ENCODE measurements at regions not wholly inside any gene's neighbourhood (a gene's known extent, or its start where the extent isn't known, plus 50 kb on each side); places are given as distances from the start of the nearest gene placed in this dataset.

DNA sequence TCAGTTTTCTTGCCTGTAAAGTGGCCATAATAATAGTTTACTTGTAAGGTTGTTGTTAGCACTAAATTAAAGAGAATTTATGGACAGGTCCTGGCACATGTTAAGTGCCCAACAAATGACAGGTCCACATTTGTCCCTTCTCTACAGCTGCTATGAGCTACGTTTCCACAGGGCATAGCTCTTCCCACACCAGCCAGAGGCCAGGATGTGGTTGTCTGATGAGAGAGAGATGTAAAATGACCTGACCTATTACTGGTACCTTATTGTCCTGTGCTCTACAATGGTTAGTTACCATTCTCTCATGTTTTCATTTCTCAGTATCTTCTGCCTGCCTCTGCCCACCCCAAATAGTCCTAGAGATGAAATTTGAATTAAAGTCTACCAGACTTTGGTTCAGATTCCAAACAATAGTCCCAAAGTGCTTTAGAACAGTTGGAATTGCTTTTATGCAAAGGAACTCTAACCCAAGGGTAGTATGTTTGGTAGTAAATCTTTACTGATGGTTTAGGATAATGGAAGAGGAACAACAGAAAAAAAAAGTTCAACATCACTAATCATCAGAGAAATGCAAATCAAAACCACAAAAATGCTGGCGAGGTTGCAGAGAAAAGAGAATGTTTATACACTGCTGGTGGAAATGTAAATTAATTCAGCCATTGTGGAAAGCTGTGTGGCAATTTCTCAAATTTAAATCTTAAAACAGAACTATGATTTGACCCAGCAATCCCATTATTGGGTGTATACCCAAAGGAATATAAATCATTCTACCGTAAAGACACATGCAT, 57.1 kb upstream of the ANKFN1 start:
- TF ChIP-seq, protein P1, sequence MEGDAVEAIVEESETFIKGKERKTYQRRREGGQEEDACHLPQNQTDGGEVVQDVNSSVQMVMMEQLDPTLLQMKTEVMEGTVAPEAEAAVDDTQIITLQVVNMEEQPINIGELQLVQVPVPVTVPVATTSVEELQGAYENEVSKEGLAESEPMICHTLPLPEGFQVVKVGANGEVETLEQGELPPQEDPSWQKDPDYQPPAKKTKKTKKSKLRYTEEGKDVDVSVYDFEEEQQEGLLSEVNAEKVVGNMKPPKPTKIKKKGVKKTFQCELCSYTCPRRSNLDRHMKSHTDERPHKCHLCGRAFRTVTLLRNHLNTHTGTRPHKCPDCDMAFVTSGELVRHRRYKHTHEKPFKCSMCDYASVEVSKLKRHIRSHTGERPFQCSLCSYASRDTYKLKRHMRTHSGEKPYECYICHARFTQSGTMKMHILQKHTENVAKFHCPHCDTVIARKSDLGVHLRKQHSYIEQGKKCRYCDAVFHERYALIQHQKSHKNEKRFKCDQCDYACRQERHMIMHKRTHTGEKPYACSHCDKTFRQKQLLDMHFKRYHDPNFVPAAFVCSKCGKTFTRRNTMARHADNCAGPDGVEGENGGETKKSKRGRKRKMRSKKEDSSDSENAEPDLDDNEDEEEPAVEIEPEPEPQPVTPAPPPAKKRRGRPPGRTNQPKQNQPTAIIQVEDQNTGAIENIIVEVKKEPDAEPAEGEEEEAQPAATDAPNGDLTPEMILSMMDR (IDR thresholded peaks at IDR 0.05), result no peak
- TF ChIP-seq POLR2AphosphoS5 (IDR thresholded peaks at IDR 0.05) (no peak), POLR2A (IDR thresholded peaks at IDR 0.05) (no peak)

Data from breast epithelium (tissue), 3 donors.